ENCODE measurements at regions not wholly inside any gene's neighbourhood (a gene's known extent, or its start where the extent isn't known, plus 50 kb on each side); places are given as distances from the start of the nearest gene placed in this dataset.

GRCh38 chr3:59535791-59536221, 486.0 kb upstream of the CFAP20DC start:
- no peak for TF ChIP-seq EP300 (IDR thresholded peaks at IDR 0.05)
- TF ChIP-seq, protein P1, sequence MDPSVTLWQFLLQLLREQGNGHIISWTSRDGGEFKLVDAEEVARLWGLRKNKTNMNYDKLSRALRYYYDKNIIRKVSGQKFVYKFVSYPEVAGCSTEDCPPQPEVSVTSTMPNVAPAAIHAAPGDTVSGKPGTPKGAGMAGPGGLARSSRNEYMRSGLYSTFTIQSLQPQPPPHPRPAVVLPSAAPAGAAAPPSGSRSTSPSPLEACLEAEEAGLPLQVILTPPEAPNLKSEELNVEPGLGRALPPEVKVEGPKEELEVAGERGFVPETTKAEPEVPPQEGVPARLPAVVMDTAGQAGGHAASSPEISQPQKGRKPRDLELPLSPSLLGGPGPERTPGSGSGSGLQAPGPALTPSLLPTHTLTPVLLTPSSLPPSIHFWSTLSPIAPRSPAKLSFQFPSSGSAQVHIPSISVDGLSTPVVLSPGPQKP (IDR thresholded peaks at IDR 0.05; ENCODE audit: low read depth, low read length) = no peak
